HS-5 (cell line): ENCODE measurements at regions not wholly inside any gene's neighbourhood (a gene's known extent, or its start where the extent isn't known, plus 50 kb on each side); places are given as distances from the start of the nearest gene placed in this dataset.
"Not testable (repeated sequence)": the region's sequence is repeated elsewhere in the genome, so short reads cannot be mapped to it uniquely, and the experiment has no call there.

Experiments used
- DNase-seq: peaks from one replicate; pipeline ENCODE4 v3.0.0-alpha.2; 2012; ENCODE audit warnings: low read depth

DNA sequence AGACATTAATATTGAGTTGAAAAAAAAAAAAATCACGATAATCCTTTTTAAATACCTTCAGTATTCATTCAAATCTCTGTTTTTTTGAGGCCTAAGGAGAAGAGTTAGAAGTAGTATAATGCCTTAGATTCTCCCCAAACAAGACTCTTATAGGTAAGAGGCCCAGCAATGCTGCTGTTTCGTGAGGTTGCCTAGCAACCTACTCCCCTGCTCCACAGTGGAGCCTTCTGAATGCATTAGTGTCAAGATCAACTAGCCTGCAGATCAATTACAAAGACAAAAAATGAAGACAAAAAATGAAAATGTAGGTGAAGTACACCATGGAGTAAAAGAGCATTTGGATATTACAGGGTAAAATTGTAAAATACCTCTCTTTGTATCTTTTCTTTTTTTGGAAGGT, 229.8 kb upstream of the LUZP2 start:
- DNase-seq, result no peak

DNA sequence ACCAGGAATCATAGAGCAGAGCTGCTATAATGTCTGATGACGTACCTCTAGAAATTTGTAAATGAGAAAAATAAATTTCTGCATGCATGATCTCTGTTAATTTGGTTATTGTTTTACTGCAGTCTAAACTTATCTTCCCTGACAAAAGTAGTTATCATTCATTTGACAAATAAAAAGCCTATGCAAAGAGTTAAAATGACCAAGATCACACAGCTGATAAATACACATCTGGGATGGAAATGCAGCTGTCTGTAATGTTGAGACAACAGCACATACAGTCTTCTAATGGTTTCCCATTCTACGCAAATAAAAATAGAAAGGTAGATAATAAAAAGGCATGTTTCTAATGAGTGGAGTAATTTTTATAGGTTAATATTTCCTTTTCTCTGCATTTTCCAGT, 225.1 kb upstream of the LUZP2 start:
- DNase-seq, result no peak

DNA sequence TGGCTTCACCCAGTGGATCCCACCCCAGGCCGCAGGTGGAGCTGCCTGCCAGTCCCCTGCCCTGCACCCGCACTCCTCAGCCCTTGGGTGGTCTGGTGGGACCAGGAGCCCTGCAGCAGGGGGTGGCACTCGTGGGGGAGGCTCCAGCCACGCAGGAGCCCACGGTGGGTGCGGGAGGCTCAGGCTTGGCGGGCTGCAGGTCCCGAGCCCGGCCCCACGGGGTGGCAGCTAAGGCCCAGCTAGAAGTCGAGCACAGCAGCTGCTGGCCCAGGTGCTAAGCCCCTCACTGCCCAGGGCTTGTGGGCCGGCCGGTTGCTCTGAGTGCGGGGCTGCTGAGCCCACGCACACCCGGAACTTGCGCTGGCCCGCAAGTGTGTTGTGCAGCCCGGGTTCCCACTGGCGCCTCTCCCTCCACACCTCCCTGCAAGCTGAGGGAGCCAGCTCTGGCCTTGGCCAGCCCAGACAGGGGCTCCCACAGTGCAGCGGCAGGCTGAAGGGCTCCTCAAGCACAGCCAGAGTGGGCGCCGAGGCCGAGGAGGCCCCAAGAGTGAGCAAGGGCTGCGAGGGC, 222.6 kb upstream of the LUZP2 start:
- not testable (repeated sequence) for DNase-seq

DNA sequence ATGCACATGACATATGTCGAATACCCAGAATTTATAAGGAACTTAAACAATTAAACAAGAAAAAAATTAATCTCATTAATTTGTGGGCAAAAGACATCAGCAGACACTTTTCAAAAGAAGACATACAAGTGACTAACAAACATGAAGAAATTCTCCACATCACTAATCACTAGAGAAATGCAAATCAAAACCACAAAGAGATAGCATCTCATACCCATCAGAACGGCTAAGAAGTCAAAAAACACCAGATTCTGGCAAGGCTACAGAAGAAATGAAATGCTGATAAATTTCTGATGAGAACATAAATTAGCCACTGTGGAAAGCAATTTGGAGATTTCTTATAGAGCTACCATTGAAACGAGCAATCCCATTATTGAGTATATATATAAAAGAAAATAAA, 210.6 kb upstream of the LUZP2 start:
- no peak for DNase-seq

DNA sequence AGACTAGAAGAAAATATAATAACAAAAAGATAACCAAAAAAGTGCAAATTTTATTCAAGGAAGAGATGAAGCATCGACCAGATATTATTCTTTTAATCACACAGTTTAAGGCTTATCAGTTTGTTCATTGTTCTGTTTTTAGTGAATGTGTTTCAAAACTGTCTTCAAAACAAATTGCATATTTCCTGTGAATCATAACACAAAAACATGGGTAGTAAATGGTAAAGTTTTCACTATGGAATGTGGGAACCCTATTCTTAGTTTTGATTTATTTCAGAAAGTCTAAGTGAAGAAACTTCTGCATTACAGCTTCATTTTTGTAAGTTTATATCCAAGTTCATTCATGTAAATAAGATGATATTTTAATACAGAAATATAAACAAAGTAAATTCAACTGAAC, 207.6 kb upstream of the LUZP2 start:
- DNase-seq, result no peak

DNA sequence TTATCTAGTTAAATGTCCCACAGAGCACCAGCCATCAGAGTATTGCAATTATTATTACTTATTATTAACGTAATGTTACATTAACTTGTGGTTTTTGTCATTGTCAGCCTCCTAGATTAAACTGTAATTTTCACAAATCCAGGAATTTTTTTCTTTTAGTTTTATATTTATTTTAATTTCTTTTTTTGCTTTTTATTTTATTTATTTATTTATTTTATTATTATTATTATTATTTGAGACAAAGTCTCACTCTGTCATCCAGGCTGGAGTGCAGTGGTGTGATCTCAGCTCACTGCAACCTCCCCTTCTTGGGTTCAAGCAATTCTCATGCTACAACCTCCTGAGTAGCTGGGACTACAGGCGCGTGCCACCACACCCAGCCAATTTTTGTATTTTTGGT, 202.9 kb upstream of the LUZP2 start:
- DNase-seq, result no peak

DNA sequence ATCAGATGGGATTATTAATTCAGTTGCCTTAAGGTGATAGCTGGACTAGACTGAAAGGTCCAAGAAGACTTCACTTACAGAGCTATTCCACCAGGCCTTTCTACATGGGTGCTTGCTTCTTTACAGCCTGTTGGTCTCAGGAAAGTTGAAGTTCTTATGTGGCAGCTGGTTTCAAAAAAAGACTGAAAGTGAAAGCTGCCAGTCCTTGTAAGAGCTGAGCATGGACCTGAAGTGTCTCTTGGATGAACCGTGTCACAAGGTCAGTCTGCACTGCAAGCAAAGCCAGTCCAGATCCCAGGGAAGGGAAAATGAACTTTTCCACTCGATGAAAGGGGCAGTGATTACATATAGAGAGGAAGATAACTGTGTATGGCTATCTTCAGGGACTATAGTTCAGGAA, 201.5 kb upstream of the LUZP2 start:
- DNase-seq, result no peak

DNA sequence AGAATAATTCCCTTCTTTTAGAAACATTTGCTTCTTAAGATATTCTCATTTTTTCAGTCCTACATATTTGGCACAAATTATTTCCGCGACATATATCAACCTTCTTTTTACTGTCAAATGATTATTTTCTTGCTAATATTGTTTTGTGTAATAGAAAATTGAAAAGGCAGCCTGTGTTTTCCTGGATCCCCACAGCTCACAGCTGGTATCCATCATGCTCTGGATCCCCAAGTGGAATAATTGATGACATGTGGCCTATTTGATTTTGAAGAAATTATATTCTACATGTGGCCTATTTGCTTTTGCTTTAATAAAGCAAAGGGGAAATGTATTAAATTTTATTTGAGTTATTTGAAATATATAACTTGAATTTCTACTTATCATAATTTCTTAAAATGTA, 199.4 kb upstream of the LUZP2 start:
- DNase-seq, result no peak

DNA sequence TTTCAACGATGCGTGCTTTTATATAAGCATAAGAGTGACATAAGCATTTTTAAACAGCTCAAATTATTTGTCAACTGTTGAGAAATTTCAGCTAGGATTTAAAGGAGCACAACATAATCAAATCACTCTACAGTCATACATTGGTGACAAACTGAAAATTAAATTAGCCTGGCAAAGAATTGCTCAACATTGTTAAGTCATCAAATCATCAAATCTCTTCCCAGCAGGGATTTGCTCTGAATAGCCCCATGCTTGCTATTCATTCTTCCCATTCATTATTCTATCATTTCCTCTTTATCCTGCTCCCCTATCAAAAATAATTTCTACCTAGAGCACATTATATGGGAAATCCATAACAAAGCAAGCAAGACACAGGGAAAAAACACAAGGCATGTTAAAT, 198.7 kb upstream of the LUZP2 start:
- no peak for DNase-seq

DNA sequence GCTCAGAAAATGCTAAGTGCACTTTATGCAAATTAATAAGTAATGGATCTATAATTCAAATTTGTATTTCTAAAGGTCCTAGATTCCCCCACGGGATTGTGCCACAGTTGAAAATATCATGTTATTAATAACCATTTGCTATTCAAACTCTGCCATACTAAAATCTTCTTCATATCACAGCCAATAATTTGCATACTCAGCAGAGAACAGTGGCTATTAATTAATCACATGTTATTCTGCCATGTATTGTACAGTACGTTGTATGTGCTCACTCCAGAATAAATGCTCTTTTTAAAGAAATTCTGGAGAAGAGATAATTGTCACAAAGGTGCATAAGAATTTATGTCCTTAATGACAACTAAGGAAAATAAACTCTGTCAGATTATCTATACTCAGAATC, 184.9 kb upstream of the LUZP2 start:
- no peak for DNase-seq

DNA sequence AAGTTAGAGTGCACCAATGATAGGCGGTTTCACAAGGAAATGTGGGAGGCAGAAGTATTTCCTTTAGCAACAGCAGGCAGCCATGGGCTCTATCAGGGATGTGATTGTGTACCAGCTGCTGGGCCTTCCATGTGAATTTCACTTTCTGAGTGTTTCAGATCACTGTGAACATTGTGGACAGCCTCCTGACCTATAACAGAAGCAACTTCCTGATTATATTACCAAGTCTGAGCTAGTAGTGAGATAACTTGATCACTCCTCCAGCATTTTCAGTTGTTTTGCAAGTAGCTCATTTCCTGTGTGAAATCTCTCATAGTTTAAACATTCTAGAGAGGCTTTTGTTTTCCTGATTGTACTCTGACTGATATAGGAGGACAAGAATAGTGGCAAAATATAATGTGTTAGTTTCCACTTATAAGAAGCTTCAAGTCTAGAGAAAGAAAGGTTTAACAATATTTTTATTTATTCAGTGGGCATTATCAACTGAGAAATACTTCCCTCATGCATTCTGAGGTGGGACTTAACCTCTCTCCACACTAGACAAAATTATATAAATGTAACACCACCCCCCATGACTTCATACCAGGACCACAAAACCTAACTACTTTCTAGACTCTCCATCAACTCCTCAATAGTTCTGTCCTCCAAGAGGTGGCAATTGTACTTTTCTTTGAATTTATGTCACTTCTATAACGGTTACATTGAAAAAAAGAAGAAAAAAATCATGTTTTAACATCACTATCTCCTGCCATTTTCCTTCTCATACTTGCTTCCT, 184.2 kb upstream of the LUZP2 start:
- no peak for DNase-seq

DNA sequence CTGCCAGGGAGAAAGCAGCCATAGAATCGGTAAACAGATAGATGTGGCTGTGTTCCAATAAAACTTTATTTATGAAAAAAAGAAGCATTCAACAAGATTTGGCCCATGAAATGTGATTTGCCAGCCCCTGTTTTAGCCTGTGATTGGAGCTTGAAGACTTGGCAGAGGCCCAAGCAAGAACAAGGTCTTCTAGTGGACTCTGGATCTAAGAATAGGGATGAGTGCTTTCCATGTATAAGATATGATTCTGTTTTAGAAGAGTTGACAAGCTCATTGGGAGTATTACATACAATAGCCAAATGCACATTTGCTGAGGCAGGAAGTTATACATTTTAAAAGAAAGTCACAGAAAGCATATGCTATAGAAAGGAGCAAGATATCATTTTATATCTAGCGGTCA, 175.6 kb upstream of the LUZP2 start:
- no peak for DNase-seq

DNA sequence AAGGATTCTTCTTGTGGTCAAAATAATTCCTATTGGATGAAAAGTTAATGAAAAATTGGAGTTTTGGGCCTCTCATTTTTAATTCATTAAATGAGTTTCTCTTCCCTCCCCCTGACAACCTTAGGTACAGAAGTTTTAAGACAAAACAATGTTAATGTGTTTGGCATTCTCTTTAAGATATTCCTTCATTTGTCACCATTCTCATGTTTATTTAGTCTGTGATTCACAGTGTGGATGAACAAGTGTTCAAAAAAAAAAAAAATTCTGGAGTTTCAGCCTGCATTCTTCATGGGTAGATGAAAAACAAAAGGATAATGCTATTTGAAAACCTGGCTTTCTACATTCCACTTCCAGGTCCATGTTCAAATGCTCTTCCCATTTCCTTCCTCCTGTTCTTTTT, 172.6 kb upstream of the LUZP2 start:
- no peak for DNase-seq

DNA sequence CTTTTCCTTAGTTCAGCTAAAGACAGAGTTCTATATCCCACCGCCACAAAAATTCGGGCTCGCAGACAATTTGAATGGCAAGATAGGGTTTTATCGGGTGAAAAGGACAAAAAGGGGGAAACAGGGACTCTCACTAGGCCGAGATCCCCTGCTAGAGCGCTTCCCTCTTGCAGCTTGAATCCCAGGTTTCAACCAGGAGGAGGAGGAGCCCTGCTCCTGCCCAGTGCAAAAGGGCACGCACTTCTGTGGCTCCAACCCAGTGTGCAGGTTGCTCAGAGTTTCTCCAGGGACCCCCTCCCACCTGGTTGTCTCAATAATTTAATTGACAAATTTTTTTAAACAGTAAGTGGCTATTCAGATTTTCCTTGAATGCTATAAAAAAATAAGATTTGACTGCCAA, 152.6 kb upstream of the LUZP2 start:
- DNase-seq, result no peak

DNA sequence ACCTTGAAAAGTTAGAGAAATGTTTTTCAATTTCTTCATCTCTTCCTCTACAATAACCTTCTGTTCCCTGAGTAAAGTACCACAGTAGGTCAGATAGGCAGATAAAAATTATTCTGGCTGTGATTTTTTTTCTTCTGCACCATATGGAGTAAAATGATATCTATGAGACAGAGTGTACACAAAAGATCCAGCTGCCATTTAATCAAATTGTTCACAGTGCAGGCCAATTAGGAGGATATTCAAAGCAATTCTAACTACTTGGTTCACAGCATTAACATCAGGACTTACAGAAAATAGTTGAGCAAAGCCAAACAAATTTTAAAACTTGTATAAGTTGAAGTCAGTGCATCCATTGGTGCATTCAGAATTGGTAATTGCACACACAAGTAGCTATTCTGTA, 147.9 kb upstream of the LUZP2 start:
- DNase-seq, result no peak

DNA sequence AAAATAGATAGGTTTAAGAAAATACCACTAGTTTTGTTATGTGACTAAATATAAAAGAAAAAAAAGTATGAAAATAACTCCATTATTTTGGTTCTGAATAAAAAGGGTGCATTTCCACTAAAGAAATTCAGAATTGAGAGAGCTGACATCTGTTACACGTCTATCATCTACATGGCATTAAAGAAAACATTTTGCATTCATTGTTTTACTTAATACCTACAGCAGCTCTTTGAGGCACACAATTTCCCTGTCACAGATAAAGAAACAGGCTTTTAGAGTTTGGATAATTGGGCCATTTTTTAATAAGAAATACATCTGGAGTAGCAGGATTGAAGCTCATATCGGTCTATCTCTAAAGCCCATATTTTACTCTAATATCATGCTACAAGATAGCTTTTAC, 145.7 kb upstream of the LUZP2 start:
- DNase-seq, result no peak

DNA sequence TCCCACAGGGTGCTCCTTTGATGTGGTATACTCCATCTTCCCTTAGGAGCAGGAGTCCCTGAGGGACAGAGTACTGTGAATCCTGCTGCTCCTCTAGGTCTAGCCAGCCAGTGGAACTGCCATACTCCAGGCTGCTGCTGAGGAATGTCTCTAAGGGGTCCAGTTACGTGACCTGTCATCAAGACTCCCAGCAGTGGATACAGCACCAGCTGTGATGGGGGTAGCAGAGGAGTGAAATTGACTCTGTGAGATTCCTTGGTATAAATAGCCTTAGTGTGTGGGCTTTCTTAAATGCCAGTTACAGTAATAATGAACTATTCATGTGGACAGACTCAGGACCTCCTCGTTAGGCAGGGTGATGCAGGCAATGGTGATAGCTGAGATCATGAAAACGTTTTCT, 140.4 kb upstream of the LUZP2 start:
- no peak for DNase-seq

DNA sequence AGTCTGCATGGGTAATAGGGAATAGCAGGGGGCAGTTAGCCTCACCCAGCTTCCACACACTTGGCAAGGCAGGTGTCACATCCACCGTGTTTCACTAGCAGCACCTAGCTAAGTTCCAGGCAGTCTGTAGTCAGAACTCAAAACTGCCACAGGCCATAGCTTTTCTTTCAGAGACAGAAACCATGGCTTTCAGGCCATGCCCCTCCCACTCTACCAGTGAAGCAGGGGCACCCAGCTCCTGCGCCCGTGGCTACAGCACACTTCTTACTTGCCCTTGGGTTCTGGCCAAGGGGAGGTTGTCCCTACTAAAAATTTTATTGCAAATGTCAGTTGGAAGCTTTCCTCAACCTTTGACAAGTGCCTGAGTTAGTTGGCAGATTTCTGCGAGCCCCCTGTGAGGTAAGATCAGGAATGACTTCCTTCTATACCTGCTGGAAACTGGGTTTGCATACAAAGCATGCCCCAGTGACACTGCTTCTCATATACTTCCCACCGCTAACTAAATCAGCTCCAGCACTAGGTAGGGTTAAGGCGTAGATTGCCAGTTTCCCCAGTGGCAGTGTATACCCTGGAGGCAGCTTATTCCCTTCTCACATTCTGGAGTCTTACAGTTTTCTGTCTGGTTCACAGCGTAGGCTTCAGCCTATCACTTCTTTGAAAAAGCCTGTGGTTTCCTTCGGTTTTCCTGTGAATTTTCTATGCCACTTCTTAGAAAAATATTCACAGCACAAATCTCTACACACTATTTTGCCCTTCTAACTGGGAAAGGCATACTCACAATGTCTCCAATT, 139.0 kb upstream of the LUZP2 start:
- DNase-seq, result no peak

DNA sequence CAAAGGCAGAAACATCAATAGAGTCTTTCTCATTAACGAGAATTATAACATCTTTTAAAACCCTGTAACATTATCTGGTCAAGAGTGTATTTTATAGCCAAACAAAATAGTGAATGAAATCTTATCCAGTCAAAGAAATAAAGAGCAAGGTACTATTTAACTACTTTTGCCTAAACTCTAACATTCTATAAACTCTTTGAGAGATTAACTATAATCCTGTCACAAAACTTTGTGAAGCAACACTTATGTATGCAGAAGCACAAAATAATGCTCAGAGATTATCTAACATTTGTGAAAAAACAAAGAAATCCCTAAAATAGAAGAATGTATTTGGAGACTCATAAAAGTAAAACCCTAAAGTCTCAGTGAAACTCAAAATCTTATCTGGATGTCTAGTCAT, 124.4 kb upstream of the LUZP2 start:
- no peak for DNase-seq

DNA sequence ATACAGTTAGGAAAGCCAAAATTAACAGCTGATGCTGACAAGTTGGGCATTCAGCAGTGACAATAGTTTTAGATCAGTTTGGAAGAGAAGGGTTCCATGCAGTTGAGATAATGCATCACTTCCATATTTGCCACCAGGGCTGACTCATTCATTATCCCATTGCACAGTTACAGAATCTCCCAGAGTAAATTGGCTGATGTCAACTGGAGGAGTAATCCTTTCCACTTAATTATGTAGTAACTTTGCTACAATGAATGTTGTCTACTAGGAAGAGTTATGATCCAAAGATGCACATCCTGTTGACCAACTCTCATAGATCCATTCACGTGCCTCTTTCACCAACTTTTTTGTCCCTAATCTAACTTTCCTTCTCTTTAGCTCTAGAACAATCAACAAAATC, 123.3 kb upstream of the LUZP2 start:
- DNase-seq, result no peak

DNA sequence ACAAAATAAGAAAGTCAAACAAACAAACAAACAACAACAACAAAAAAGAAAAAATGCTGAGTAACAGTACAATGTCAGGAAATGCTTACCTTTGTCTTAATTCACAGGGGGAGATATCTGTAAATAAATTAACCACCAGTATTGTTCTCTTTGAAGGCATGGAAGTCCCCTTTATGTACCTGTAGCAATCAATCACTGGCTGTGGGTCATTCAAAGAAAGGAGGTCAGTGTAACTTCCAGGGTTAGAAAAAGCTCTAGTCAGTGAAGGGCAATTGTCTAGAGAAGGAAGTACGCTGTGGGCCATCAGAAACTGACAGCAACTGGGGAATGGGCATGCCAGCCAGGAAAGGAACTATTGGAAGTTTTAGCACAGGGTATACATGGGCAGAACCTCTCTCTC, 121.5 kb upstream of the LUZP2 start:
- no peak for DNase-seq

DNA sequence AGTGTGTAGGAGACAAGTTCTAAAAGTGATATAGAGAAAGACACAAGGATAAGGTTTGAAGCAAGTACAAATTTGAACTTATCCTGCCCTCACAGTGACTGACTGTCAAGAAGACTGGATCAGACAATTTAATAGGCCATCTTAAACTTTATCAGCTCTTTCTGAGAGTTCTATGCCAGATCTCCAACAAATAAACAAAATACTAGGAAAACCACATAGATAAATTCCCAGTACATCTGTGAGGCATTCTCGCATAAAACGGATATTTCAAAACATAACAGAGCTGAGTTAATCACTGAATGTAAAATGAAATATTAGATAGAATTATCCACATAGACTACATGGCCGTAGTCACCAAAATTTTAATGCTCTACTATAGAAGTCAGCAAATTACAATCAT, 120.9 kb upstream of the LUZP2 start:
- no peak for DNase-seq

DNA sequence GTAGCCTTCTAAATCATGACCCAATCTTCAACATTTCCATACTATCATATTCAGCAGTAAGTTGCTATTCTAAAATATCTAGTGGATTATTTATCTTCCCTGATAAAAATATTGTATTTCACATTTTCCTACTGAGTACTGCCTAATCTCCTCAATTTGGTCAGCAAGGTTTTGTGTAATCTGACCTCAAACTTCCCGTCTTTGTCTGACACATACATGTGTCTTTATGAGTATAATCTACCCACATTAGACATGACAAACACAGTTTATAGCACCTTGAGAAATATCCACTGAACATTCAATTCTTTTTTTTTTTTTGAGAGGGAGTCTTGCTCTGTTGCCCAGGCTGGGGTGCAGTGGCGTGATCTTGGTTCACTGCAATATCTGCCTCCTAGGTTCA, 113.7 kb upstream of the LUZP2 start:
- DNase-seq, result no peak

DNA sequence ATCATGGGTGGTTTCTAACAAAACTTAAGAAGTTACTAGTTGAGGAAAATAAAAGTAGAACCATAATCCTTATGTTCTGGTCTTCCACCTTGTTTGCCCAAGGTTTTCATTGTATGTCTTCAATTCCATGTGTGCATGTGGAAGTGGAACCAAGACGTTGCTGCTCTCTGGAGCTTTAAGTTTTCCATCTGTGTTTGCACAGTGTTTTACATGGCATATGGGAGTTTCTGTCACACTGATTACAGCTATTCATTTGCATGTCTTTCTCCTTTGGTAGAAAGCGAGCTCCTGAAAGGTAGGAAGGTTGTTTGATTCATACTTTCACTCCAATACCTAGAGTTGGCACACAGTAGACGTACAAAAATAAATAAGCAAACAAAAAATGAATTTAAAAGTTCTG, 112.6 kb upstream of the LUZP2 start:
- no peak for DNase-seq
